Right lobe of liver (tissue), 4 donors: ENCODE measurements at regions not wholly inside any gene's neighbourhood (a gene's known extent, or its start where the extent isn't known, plus 50 kb on each side); places are given as distances from the start of the nearest gene placed in this dataset.
"Not testable (repeated sequence)": the region's sequence is repeated elsewhere in the genome, so short reads cannot be mapped to it uniquely, and the experiment has no call there.

Experiments
- CTCF ChIP-seq, 4 donors: fragments of 200-600 bp in 3 of 4; fragments of 450-650 bp in 1 of 4; IDR thresholded peaks; one replicate each; pipeline versions ENCODE4 v1.5.1 to v1.8.0; 2016 to 2022; ENCODE audit warnings: antibody characterized with exemption in 4 of 4, mild to moderate bottlenecking in 2 of 4
- POLR2A ChIP-seq: fragments of 450-650 bp; IDR thresholded peaks from one replicate; pipeline ENCODE4 v1.6.1; 2017; ENCODE audit warnings: antibody characterized with exemption, mild to moderate bottlenecking
- donor health status: DM: no; HTN: no; CAD: no.
- donor health status: DM: no; HTN: no; CAD: no.
- donor health status: DM: no; HTN: yes; CAD: no.

DNA sequence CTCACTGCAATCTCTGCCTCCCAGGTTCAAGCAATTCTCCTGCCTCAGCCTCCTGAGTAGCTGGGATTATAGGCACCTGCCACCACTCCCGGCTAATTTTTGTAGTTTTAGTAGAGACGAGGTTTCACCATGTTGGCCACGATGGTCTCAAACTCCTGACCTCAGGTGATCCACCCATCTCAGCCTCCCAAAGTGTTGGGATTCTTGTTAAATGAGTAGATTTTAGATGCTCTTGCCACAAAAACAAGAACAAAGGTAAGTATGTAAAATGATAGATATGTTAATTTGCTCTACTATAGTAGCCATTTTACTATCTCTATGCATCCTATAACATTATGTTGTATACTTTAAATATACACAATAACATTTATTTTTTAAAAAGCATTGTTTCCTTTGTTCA, 120.7 kb downstream of the GJA1 start:
- not testable (repeated sequence) for TF ChIP-seq POLR2A; CTCF (IDR thresholded peaks at IDR 0.05)
